ENCODE measurements at regions not wholly inside any gene's neighbourhood (a gene's known extent, or its start where the extent isn't known, plus 50 kb on each side); places are given as distances from the start of the nearest gene placed in this dataset.

DNA sequence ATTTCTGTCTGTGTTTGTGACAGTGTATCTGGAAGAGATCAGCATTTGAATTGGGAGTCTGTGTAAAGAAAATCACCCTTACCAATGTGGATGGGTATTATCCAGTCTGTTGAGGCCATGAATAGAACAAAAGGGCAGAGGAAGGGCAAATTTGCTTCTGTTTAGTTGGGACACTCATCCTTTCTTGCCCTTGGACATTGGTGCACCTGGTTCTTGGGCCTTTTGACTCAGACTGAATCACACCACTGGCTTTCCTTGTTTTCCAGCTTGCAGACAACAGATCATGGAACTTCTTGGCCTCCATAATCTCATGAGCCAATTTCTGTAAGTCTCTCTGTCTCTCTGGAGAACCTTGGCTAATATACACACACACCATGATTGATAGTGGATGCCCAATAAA lies 164.4 kb upstream of the SGO1 start:
- no peaks in the 10 kb centered on the region for H3K27me3 ChIP-seq (ENCODE audit: insufficient read depth, low read length, poor library complexity, severe bottlenecking)
- H3F3A ChIP-seq (ENCODE audit: low read depth): no peaks in the 10 kb centered on the region
- no peak overlapping the region for H3K9ac ChIP-seq (ENCODE audit: low read depth, low read length, poor library complexity, severe bottlenecking)
- no peaks in the 10 kb centered on the region for H3K79me2 ChIP-seq (ENCODE audit: insufficient read depth, low read length)
- H3K36me3 ChIP-seq (ENCODE audit: insufficient read depth, low read length): no peaks in the 10 kb centered on the region
- no peaks in the 10 kb centered on the region for H3K4me1 ChIP-seq (ENCODE audit: insufficient read depth, low read length, poor library complexity, severe bottlenecking)
- H4K20me1 ChIP-seq (ENCODE audit: insufficient read depth, low read length, poor library complexity, severe bottlenecking): no peaks in the 10 kb centered on the region
- H3K4me3 ChIP-seq (ENCODE audit: low read length, poor library complexity, severe bottlenecking): no peak overlapping the region
- H3K9me2 ChIP-seq (replicated peaks; ENCODE audit: low read depth, low read length): no peaks in the 10 kb centered on the region
- TF ChIP-seq, protein P1, sequence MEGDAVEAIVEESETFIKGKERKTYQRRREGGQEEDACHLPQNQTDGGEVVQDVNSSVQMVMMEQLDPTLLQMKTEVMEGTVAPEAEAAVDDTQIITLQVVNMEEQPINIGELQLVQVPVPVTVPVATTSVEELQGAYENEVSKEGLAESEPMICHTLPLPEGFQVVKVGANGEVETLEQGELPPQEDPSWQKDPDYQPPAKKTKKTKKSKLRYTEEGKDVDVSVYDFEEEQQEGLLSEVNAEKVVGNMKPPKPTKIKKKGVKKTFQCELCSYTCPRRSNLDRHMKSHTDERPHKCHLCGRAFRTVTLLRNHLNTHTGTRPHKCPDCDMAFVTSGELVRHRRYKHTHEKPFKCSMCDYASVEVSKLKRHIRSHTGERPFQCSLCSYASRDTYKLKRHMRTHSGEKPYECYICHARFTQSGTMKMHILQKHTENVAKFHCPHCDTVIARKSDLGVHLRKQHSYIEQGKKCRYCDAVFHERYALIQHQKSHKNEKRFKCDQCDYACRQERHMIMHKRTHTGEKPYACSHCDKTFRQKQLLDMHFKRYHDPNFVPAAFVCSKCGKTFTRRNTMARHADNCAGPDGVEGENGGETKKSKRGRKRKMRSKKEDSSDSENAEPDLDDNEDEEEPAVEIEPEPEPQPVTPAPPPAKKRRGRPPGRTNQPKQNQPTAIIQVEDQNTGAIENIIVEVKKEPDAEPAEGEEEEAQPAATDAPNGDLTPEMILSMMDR (conservative IDR thresholded peaks at IDR 0.05; ENCODE audit: low read length): no peak
- no peak for TF ChIP-seq EZH2phosphoT487 (IDR thresholded peaks at IDR 0.05; ENCODE audit: borderline replicate concordance)
- no peak overlapping the region for H2AFZ ChIP-seq (ENCODE audit: low read length)
- H3K4me2 ChIP-seq (ENCODE audit: low read depth, low read length, poor library complexity, severe bottlenecking): no peak overlapping the region
- H3K9me3 ChIP-seq (ENCODE audit: insufficient read depth, low read depth, low read length): no peaks in the 10 kb centered on the region

DNA sequence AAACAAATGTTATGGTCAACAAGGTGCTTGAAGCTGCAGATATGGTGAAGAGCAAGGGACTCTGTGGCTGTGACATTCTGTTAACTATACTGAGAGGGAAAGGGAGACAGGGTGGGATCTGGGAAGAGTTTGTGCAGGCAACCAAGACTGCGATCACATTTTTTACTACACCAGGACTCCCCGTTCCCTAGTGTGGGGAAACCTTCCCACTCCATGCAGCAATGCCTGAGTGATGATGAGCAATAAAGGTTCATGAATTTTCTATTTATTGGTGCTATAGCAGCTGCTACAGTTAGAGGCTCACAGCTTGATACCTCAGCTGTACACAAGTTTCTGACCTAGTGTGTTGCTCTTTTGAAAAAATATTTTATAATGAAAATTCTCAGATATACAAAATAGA lies 160.9 kb upstream of the SGO1 start:
- no peaks in the 10 kb centered on the region for H4K20me1 ChIP-seq (ENCODE audit: insufficient read depth, low read length, poor library complexity, severe bottlenecking)
- H3K9me3 ChIP-seq (ENCODE audit: insufficient read depth, low read depth, low read length): no peaks in the 10 kb centered on the region
- H3K4me3 ChIP-seq (ENCODE audit: low read length, poor library complexity, severe bottlenecking): no peak overlapping the region
- no peaks in the 10 kb centered on the region for H3K27me3 ChIP-seq (ENCODE audit: insufficient read depth, low read length, poor library complexity, severe bottlenecking)
- no peaks in the 10 kb centered on the region for H3K36me3 ChIP-seq (ENCODE audit: insufficient read depth, low read length)
- no peak overlapping the region for H2AFZ ChIP-seq (ENCODE audit: low read length)
- no peak overlapping the region for H3K9ac ChIP-seq (ENCODE audit: low read depth, low read length, poor library complexity, severe bottlenecking)
- no peak overlapping the region for H3K4me2 ChIP-seq (ENCODE audit: low read depth, low read length, poor library complexity, severe bottlenecking)
- TF ChIP-seq, protein P1 (conservative IDR thresholded peaks at IDR 0.05; ENCODE audit: low read length): no peak
- no peak for TF ChIP-seq EZH2phosphoT487 (IDR thresholded peaks at IDR 0.05; ENCODE audit: borderline replicate concordance)
- no peaks in the 10 kb centered on the region for H3K4me1 ChIP-seq (ENCODE audit: insufficient read depth, low read length, poor library complexity, severe bottlenecking)
- no peaks in the 10 kb centered on the region for H3K9me2 ChIP-seq (replicated peaks; ENCODE audit: low read depth, low read length)
- H3K79me2 ChIP-seq (ENCODE audit: insufficient read depth, low read length): no peaks in the 10 kb centered on the region
- no peaks in the 10 kb centered on the region for H3F3A ChIP-seq (ENCODE audit: low read depth)

DNA sequence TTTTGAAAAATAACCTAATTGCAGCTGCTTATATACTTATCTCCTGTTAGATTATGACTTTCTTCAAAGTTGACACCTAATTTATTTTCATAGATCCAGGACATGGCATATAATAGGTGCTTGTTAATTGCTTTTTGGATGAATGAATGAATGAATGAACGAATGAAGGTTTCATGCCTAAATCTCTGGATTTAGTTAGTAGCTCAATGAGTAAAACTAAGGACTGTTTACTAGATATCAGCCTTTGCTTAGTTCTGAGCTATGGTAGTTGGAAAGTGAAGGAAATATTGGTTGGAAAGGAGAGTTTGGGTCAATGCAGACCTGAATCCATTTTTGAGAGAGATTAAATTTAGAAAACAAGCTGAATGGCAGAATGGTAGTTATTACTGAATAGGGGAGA lies 160.4 kb upstream of the SGO1 start:
- Histone ChIP-seq H2AFZ (ENCODE audit: low read length) (no peak overlapping the region), H3K4me1 (ENCODE audit: insufficient read depth, low read length, poor library complexity, severe bottlenecking) (no peaks in the 10 kb centered on the region), H4K20me1 (ENCODE audit: insufficient read depth, low read length, poor library complexity, severe bottlenecking) (no peaks in the 10 kb centered on the region), H3K4me3 (ENCODE audit: low read length, poor library complexity, severe bottlenecking) (no peak overlapping the region), H3K9me2 (replicated peaks; ENCODE audit: low read depth, low read length) (no peaks in the 10 kb centered on the region), H3K9me3 (ENCODE audit: insufficient read depth, low read depth, low read length) (no peaks in the 10 kb centered on the region), H3K4me2 (ENCODE audit: low read depth, low read length, poor library complexity, severe bottlenecking) (no peak overlapping the region), H3K79me2 (ENCODE audit: insufficient read depth, low read length) (no peaks in the 10 kb centered on the region), H3K9ac (ENCODE audit: low read depth, low read length, poor library complexity, severe bottlenecking) (no peak overlapping the region), H3F3A (ENCODE audit: low read depth) (no peaks in the 10 kb centered on the region), H3K27me3 (ENCODE audit: insufficient read depth, low read length, poor library complexity, severe bottlenecking) (no peaks in the 10 kb centered on the region), H3K36me3 (ENCODE audit: insufficient read depth, low read length) (no peaks in the 10 kb centered on the region)
- no peak for TF ChIP-seq EZH2phosphoT487 (IDR thresholded peaks at IDR 0.05; ENCODE audit: borderline replicate concordance)
- TF ChIP-seq, protein P1 (conservative IDR thresholded peaks at IDR 0.05; ENCODE audit: low read length): no peak

All from Loucy (cell line).